Neuronal stem cell (in vitro differentiated cells): ENCODE measurements at regions not wholly inside any gene's neighbourhood (a gene's known extent, or its start where the extent isn't known, plus 50 kb on each side); places are given as distances from the start of the nearest gene placed in this dataset.

Experiments used
- DNase-seq: peaks from one replicate; pipeline ENCODE4 v3.0.0-alpha.2; 2013; ENCODE audit warnings: low spot score
- H2AFZ ChIP-seq: one replicate; pipeline ENCODE4 v1.6.1; 2013; ENCODE audit warnings: mild to moderate bottlenecking, low read length, inconsistent platforms
- H2AK5ac ChIP-seq: 2 replicates; pipeline ENCODE4 v1.6.1; 2013; ENCODE audit warnings: low read depth, mild to moderate bottlenecking, inconsistent platforms, low read length, moderate library complexity, mixed read lengths
- H2BK120ac ChIP-seq: 2 replicates; pipeline ENCODE4 v1.6.1; 2013; ENCODE audit warnings: low read depth, mild to moderate bottlenecking, inconsistent platforms, low read length, moderate library complexity, mixed read lengths
- H2BK12ac ChIP-seq: one replicate; pipeline ENCODE4 v1.6.1; 2013; ENCODE audit warnings: low read length, inconsistent platforms
- H2BK15ac ChIP-seq: 2 replicates; pipeline ENCODE4 v1.6.1; 2013; ENCODE audit warnings: mild to moderate bottlenecking, low read length, inconsistent platforms, mixed read lengths
- H2BK5ac ChIP-seq: one replicate; pipeline ENCODE4 v1.6.1; 2013; ENCODE audit warnings: inconsistent platforms, mild to moderate bottlenecking, low read length, moderate library complexity
- H3K14ac ChIP-seq: one replicate; pipeline ENCODE4 v1.6.1; 2013; ENCODE audit warnings: low read length, inconsistent platforms
- H3K18ac ChIP-seq: 2 replicates; pipeline ENCODE4 v1.6.1; 2013; ENCODE audit warnings: low read length, inconsistent platforms
- H3K23ac ChIP-seq: 2 replicates; pipeline ENCODE4 v1.6.1; 2013; ENCODE audit warnings: low read depth, mild to moderate bottlenecking, mixed read lengths, low read length, inconsistent platforms; ENCODE audit not compliant: poor library complexity
- H3K27ac ChIP-seq: replicated peaks from 3 replicates; pipeline ENCODE4 v1.5.1; 2013; ENCODE audit warnings: low read length, inconsistent platforms
- H3K27me3 ChIP-seq, 3 experiments: 2 replicates each; pipeline ENCODE4 v1.6.1; 2013; ENCODE audit warnings: low read length in 3 of 3, mild to moderate bottlenecking in 2 of 3, inconsistent platforms in 1 of 3, low read depth in 1 of 3, mixed read lengths in 1 of 3, moderate library complexity in 1 of 3; ENCODE audit not compliant: control insufficient read depth in 3 of 3, insufficient read depth in 3 of 3
- H3K36me3 ChIP-seq, 2 donors: replicated peaks in 1 of 2; 2 replicates each; pipeline ENCODE4 v1.6.1; 2013; ENCODE audit warnings: low read length in 2 of 2; ENCODE audit not compliant: control insufficient read depth in 2 of 2, insufficient read depth in 2 of 2
- H3K4ac ChIP-seq: 2 replicates; pipeline ENCODE4 v1.6.1; 2013; ENCODE audit warnings: inconsistent platforms, mild to moderate bottlenecking, low read length, moderate library complexity
- H3K4me1 ChIP-seq, 2 donors: 1 replicate in 1 of 2; 2 replicates in 1 of 2; pipeline ENCODE4 v1.6.1; 2013; ENCODE audit warnings: low read length in 2 of 2, low read depth in 1 of 2; ENCODE audit not compliant: control insufficient read depth in 2 of 2, insufficient read depth in 1 of 2
- H3K4me2 ChIP-seq: one replicate; pipeline ENCODE4 v1.6.1; 2013; ENCODE audit warnings: mild to moderate bottlenecking, low read length, inconsistent platforms; ENCODE audit not compliant: insufficient read depth, poor library complexity, severe bottlenecking
- H3K4me3 ChIP-seq, 2 donors: 2 replicates each; pipeline ENCODE4 v1.5.1; 2013; ENCODE audit warnings: low read length in 2 of 2, mild to moderate bottlenecking in 2 of 2, inconsistent platforms in 1 of 2, moderate library complexity in 1 of 2
- H3K79me1 ChIP-seq: one replicate; pipeline ENCODE4 v1.6.1; 2013; ENCODE audit warnings: low read depth, mild to moderate bottlenecking, inconsistent platforms, low read length, moderate library complexity
- H3K9ac ChIP-seq: one replicate; pipeline ENCODE4 v1.6.1; 2013; ENCODE audit warnings: mild to moderate bottlenecking, low read depth, low read length, inconsistent platforms; ENCODE audit not compliant: poor library complexity
- H3K9me3 ChIP-seq, 2 donors: replicated peaks in 1 of 2; 2 replicates each; pipeline versions ENCODE3 to v1.6.1; 2013; ENCODE audit warnings: low read length in 2 of 2, mild to moderate bottlenecking in 2 of 2, inconsistent platforms in 1 of 2, low read depth in 1 of 2, mixed read lengths in 1 of 2, moderate library complexity in 1 of 2; ENCODE audit not compliant: control insufficient read depth in 2 of 2, insufficient read depth in 1 of 2
- H4K8ac ChIP-seq: one replicate; pipeline ENCODE4 v1.6.1; 2013; ENCODE audit warnings: low read depth, mild to moderate bottlenecking, inconsistent platforms, low read length, moderate library complexity
- H4K91ac ChIP-seq: one replicate; pipeline ENCODE4 v1.6.1; 2013; ENCODE audit warnings: low read length, low read depth, mild to moderate bottlenecking, inconsistent platforms; ENCODE audit not compliant: poor library complexity
- WGBS, 2 donors: extraction: QIAGEN DNeasy Blood & Tissue Kit; methylation state at CpG; one replicate each; pipeline ENCODE4 v1.1.7; 2013; ENCODE audit warnings: missing lambda C conversion rate in 2 of 2, mixed read lengths in 1 of 2; ENCODE audit not compliant: insufficient read length in 2 of 2, insufficient replicate concordance in 1 of 2; ENCODE audit errors: extremely low coverage in 2 of 2; 5-methylcytosine and 5-hydroxymethylcytosine counted together

GRCh38 chr12:116637589-116638150 lies 78.5 kb downstream of the MAP1LC3B2 start:
- H3K4me1 ChIP-seq, result no peaks in the 10 kb centered on the region
- no peak overlapping the region for H3K27ac ChIP-seq
- no peak overlapping the region for H2BK5ac ChIP-seq
- DNase-seq, result no peak
- H3K36me3 ChIP-seq, result no peaks in the 10 kb centered on the region
- H3K9me3 ChIP-seq, result no peaks in the 10 kb centered on the region
- H3K23ac ChIP-seq, result no peak overlapping the region
- WGBS, 2 donors, result no CpG with 5 or more reads among the region's 6 CpGs
- H4K91ac ChIP-seq, result no peak overlapping the region
- H2BK12ac ChIP-seq, result no peak overlapping the region
- H3K4ac ChIP-seq, result no peak overlapping the region
- no peak overlapping the region for H2BK120ac ChIP-seq
- H3K4me2 ChIP-seq, result no peak overlapping the region
- H2AK5ac ChIP-seq, result no peak overlapping the region
- no peaks in the 10 kb centered on the region for H3K79me1 ChIP-seq
- no peak overlapping the region for H2AFZ ChIP-seq
- no peak overlapping the region for H3K14ac ChIP-seq
- no peak overlapping the region for H3K18ac ChIP-seq
- H3K4me3 ChIP-seq, result no peak overlapping the region
- no peaks in the 10 kb centered on the region for H3K27me3 ChIP-seq
- no peak overlapping the region for H4K8ac ChIP-seq
- H3K9ac ChIP-seq, result no peak overlapping the region
- H2BK15ac ChIP-seq, result no peak overlapping the region

- Histone ChIP-seq H3K27me3 (no peaks in the 10 kb centered on the region), H2BK120ac (no peak overlapping the region), H3K4ac (no peak overlapping the region), H3K4me3 (no peak overlapping the region), H4K91ac (no peak overlapping the region), H3K9ac (no peak overlapping the region), H3K18ac (no peak overlapping the region), H2BK12ac (no peak overlapping the region), H2AK5ac (no peak overlapping the region), H2BK15ac (no peak overlapping the region), H3K23ac (no peak overlapping the region), H2BK5ac (no peak overlapping the region), H3K14ac (no peak overlapping the region), H3K27ac (no peak overlapping the region), H3K9me3 (no peaks in the 10 kb centered on the region), H3K4me2 (no peak overlapping the region), H2AFZ (no peak overlapping the region), H3K36me3 (no peaks in the 10 kb centered on the region), H4K8ac (no peak overlapping the region), H3K79me1 (no peaks in the 10 kb centered on the region), H3K4me1 (no peaks in the 10 kb centered on the region)
- DNase-seq, result no peak
- no CpG with 5 or more reads among the region's 11 CpGs for WGBS, 2 donors
Measured at GRCh38 chr12:116636608-116637519, 77.7 kb downstream of the MAP1LC3B2 start.

GRCh38 chr12:116635487-116635886 lies 76.3 kb downstream of the MAP1LC3B2 start:
- no peaks in the 10 kb centered on the region for H3K36me3 ChIP-seq
- H3K23ac ChIP-seq, result no peak overlapping the region
- no peak overlapping the region for H3K27ac ChIP-seq
- DNase-seq, result no peak
- H3K4me2 ChIP-seq, result no peak overlapping the region
- H3K14ac ChIP-seq, result no peak overlapping the region
- H2AFZ ChIP-seq, result no peak overlapping the region
- no peak overlapping the region for H2BK5ac ChIP-seq
- H2BK12ac ChIP-seq, result no peak overlapping the region
- H4K91ac ChIP-seq, result no peak overlapping the region
- H3K9me3 ChIP-seq, result no peaks in the 10 kb centered on the region
- H2BK120ac ChIP-seq, result no peak overlapping the region
- no peak overlapping the region for H2AK5ac ChIP-seq
- peaks cover 0 to 4% (median 0%) of the 10 kb centered on the region in 3 experiments for H3K27me3 ChIP-seq
- no peak overlapping the region for H3K4me3 ChIP-seq
- H3K79me1 ChIP-seq, result no peaks in the 10 kb centered on the region
- no CpG with 5 or more reads among the region's 9 CpGs for WGBS, 2 donors
- no peak overlapping the region for H3K4ac ChIP-seq
- no peak overlapping the region for H4K8ac ChIP-seq
- no peaks in the 10 kb centered on the region for H3K4me1 ChIP-seq
- H3K9ac ChIP-seq, result no peak overlapping the region
- H3K18ac ChIP-seq, result no peak overlapping the region
- no peak overlapping the region for H2BK15ac ChIP-seq

GRCh38 chr12:116633476-116633875 lies 74.3 kb downstream of the MAP1LC3B2 start:
- no peaks in the 10 kb centered on the region for H3K9me3 ChIP-seq

More at GRCh38 chr12:116633476-116633875, 74.3 kb downstream of the MAP1LC3B2 start:
- Histone ChIP-seq H3K27me3 (peaks cover 0 to 4% (median 0%) of the 10 kb centered on the region in 3 experiments), H3K18ac (no peak overlapping the region), H3K36me3 (no peaks in the 10 kb centered on the region), H3K4ac (no peak overlapping the region), H3K4me1 (no peaks in the 10 kb centered on the region), H3K23ac (no peak overlapping the region), H2BK5ac (no peak overlapping the region), H3K27ac (no peak overlapping the region), H3K79me1 (no peaks in the 10 kb centered on the region), H2BK12ac (no peak overlapping the region), H2BK120ac (no peak overlapping the region), H4K8ac (no peak overlapping the region), H2AK5ac (no peak overlapping the region), H3K4me2 (no peak overlapping the region), H3K14ac (no peak overlapping the region), H2BK15ac (no peak overlapping the region), H3K9ac (no peak overlapping the region), H4K91ac (no peak overlapping the region), H3K4me3 (no peak overlapping the region), H2AFZ (no peak overlapping the region)
- no peak for DNase-seq
- no CpG with 5 or more reads among the region's 5 CpGs for whole genome bisulfite sequencing, 2 donors
